Esophagus squamous epithelium (tissue), 5 donors: ENCODE measurements at regions not wholly inside any gene's neighbourhood (a gene's known extent, or its start where the extent isn't known, plus 50 kb on each side); places are given as distances from the start of the nearest gene placed in this dataset.

ENCODE experiments used
- DNase-seq: peaks from one replicate; lab custom pipeline; 2025; lab: John Stamatoyannopoulos, UW
- H3K27ac ChIP-seq, 4 donors: fragments of 200-600 bp; sonication (generic); one replicate each; pipeline ENCODE4 v1.5.1; 2016 to 2019; ENCODE audit warnings: mild to moderate bottlenecking in 1 of 4
- H3K27me3 ChIP-seq, 4 donors: fragments of 200-600 bp; sonication (generic); 1 replicate in 3 of 4; 2 replicates in 1 of 4; pipeline versions ENCODE4 v1.5.1 to v1.6.0; 2017 to 2021; ENCODE audit warnings: antibody characterized with exemption in 1 of 4
- H3K36me3 ChIP-seq, 3 donors: fragments of 200-600 bp; sonication (generic); one replicate each; pipeline ENCODE4 v1.5.1; 2016 to 2019
- H3K4me1 ChIP-seq, 3 donors: fragments of 200-600 bp; sonication (generic); one replicate each; pipeline ENCODE4 v1.5.1; 2017 to 2019
- H3K4me3 ChIP-seq, 4 donors: fragments of 200-600 bp; sonication (generic); 1 replicate in 3 of 4; 2 replicates in 1 of 4; pipeline ENCODE4 v1.5.1; 2016 to 2019; ENCODE audit warnings: mild to moderate bottlenecking in 2 of 4, moderate library complexity in 1 of 4
- H3K9me3 ChIP-seq, 3 donors: fragments of 200-600 bp; sonication (generic); one replicate each; pipeline ENCODE4 v1.5.1; 2016 to 2019
- POLR2A ChIP-seq, 4 donors: fragments of 450-650 bp; IDR thresholded peaks; one replicate each; pipeline ENCODE4 v1.6.1; 2017; ENCODE audit warnings: antibody characterized with exemption in 4 of 4, mild to moderate bottlenecking in 4 of 4, moderate library complexity in 3 of 4
- WGBS, 2 donors: methylation state at CpG; one replicate each; pipeline ENCODE4 v1.1.5; 2018; 5-methylcytosine and 5-hydroxymethylcytosine counted together
- intact Hi-C: fragments of 100-400 bp; cut with DNase I; formaldehyde crosslinking; loops from one replicate; pipeline ENCODE4 v1.15.0; 2022
- TF ChIP-seq, protein P1 (sequence below), 6 experiments: fragments of 450-650 bp in 4 of 6; fragments of 200-600 bp in 2 of 6; sonication (generic) in 2 of 6; IDR thresholded peaks; one replicate each; pipeline ENCODE4 v1.5.1; 2016 to 2019; ENCODE audit warnings: antibody characterized with exemption in 6 of 6, mild to moderate bottlenecking in 4 of 6, moderate library complexity in 4 of 6
- donor health status: DM: yes; HTN: yes; CAD: no.

DNA sequence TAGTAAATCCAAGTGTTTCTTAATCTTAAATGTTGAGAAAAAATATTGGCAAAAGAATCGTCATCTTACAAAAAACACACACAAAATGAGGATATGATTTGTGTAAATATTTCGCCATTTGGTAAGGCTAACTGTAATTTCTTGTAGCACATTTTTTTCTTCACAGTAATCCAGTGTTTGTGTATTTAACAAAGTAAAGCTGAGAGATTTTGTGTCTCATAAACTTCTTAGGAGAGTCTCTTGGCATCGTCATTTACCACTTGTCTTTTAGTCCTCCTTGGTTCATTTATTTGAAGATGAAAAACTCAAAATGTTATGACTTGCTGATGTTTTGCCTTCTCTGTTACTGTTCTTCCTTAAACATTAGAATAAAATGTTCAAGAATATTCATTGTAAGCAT, 326.7 kb upstream of the PITX2 start:
- TF ChIP-seq, protein P1, sequence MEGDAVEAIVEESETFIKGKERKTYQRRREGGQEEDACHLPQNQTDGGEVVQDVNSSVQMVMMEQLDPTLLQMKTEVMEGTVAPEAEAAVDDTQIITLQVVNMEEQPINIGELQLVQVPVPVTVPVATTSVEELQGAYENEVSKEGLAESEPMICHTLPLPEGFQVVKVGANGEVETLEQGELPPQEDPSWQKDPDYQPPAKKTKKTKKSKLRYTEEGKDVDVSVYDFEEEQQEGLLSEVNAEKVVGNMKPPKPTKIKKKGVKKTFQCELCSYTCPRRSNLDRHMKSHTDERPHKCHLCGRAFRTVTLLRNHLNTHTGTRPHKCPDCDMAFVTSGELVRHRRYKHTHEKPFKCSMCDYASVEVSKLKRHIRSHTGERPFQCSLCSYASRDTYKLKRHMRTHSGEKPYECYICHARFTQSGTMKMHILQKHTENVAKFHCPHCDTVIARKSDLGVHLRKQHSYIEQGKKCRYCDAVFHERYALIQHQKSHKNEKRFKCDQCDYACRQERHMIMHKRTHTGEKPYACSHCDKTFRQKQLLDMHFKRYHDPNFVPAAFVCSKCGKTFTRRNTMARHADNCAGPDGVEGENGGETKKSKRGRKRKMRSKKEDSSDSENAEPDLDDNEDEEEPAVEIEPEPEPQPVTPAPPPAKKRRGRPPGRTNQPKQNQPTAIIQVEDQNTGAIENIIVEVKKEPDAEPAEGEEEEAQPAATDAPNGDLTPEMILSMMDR (IDR thresholded peaks at IDR 0.05), result no peak
- TF ChIP-seq POLR2A (IDR thresholded peaks at IDR 0.05), result no peak
- DNase-seq, result no peak
- Histone ChIP-seq H3K36me3 (no peaks in the 10 kb centered on the region), H3K4me3 (no peak overlapping the region), H3K9me3 (no peaks in the 10 kb centered on the region), H3K27ac (no peak overlapping the region), H3K4me1 (no peaks in the 10 kb centered on the region), H3K27me3 (no peaks in the 10 kb centered on the region)
- 55 to 66% methylated on average over 3 of the region's 3 CpGs for WGBS, 2 donors
- intact Hi-C loops, result no loop called here

DNA sequence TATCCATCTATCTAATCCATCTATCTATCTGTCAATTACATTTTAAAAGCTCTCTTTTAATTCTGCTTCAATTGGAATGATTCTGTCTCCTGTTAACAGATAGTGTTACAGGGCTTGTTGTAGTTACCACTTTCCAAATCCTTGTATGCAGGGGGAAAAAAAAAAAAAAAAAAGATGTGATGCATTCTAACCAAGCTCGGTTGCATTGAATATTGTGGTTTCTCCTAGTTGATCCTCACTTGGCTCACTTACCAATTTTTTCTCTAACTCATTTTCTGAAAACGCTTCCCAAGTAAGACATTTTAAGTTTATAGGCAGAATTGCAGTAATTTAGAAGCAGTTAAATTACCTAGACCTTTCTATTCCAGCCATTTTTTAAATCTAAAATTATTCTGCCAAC, 327.9 kb upstream of the PITX2 start:
- intact Hi-C loops, result no loop called here
- 55 to 59% methylated on average over 2 of the region's 2 CpGs for WGBS, 2 donors

DNA sequence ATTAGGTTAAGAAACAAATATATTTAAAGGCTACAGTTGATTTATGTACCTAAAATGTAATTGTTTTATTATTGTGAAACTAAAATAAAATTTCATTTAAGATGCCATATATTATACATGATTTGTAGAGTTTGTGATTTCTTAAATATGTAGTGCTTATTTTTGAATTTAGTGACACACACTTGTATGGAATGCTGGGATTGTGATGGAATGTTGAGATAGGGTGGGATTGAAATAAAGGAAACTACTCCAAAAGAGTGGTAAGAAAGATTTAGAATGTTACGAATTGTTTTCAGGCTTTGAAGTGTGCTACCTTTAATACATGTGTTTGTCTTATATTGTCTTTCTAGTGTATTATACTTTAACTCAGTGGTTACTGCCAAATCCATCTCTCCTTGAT, 330.3 kb upstream of the PITX2 start:
- 63 to 77% methylated on average over 1 of the region's 1 CpG for WGBS, 2 donors
- no peaks in the 10 kb centered on the region for H3K4me1 ChIP-seq
- no peaks in the 10 kb centered on the region for H3K36me3 ChIP-seq
- H3K27ac ChIP-seq, result no peak overlapping the region
- H3K27me3 ChIP-seq, result no peaks in the 10 kb centered on the region
- no peak for TF ChIP-seq POLR2A (IDR thresholded peaks at IDR 0.05)
- TF ChIP-seq, protein P1 (IDR thresholded peaks at IDR 0.05), result no peak
- no peak for DNase-seq
- no peaks in the 10 kb centered on the region for H3K9me3 ChIP-seq
- intact Hi-C loops, result no loop called here
- H3K4me3 ChIP-seq, result no peak overlapping the region

More for the DNA sequence above, 327.9 kb upstream of the PITX2 start:
- H3K27ac ChIP-seq, result no peak overlapping the region
- no peaks in the 10 kb centered on the region for H3K27me3 ChIP-seq
- no peaks in the 10 kb centered on the region for H3K4me1 ChIP-seq
- DNase-seq, result no peak
- TF ChIP-seq POLR2A (IDR thresholded peaks at IDR 0.05), result no peak
- TF ChIP-seq, protein P1 (IDR thresholded peaks at IDR 0.05), result no peak
- H3K4me3 ChIP-seq, result no peak overlapping the region
- no peaks in the 10 kb centered on the region for H3K36me3 ChIP-seq
- H3K9me3 ChIP-seq, result no peaks in the 10 kb centered on the region

DNA sequence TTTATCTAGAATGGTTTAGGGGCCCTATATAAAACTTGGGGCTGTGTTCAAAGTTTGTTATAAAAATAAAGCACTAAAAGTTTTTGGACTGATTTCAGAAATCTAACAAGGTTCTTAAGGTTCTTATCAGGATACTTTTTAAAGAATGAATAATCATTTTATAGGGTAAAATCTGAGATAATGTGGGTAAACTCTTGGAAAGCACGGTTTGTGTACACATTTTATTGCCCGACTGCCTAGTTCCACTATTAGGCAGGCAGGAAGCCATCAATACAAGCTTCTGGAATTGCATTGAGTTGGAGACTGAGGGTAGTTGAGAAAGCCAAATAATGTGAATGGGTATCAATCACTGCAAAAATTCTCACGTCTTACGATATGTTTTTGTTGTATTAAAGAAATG, 331.0 kb upstream of the PITX2 start:
- Histone ChIP-seq H3K4me1 (no peaks in the 10 kb centered on the region), H3K4me3 (no peak overlapping the region), H3K36me3 (no peaks in the 10 kb centered on the region), H3K27ac (no peak overlapping the region), H3K27me3 (no peaks in the 10 kb centered on the region), H3K9me3 (no peaks in the 10 kb centered on the region)
- intact Hi-C loops, result no loop called here
- no peak for DNase-seq
- TF ChIP-seq POLR2A (IDR thresholded peaks at IDR 0.05), result no peak
- WGBS, 2 donors, result 47 to 67% methylated on average over 4 of the region's 4 CpGs

DNA sequence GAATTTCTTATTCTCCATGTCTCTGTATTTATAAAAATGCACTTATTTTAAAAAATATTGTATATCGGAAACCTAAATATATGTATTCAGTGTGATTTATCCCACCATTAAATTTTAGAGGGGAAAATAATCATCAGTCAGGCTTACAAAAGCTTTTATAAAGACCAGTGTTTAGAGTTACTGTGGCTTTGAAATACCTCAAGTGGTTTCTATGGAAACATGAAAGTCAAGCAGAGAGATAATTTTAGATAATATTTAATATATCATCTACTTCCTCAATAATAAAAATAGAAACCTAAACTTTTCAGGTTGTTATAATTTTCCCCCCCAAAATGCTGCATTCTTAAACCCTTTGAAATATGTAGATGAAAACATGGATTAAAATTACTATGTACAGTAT, 332.9 kb upstream of the PITX2 start:
- Histone ChIP-seq H3K4me3 (no peak overlapping the region), H3K36me3 (no peaks in the 10 kb centered on the region), H3K27ac (no peak overlapping the region), H3K9me3 (no peaks in the 10 kb centered on the region), H3K27me3 (no peaks in the 10 kb centered on the region), H3K4me1 (no peaks in the 10 kb centered on the region)
- intact Hi-C loops, result no loop called here
- DNase-seq, result no peak
- TF ChIP-seq POLR2A (IDR thresholded peaks at IDR 0.05), result no peak
- TF ChIP-seq, protein P1 (IDR thresholded peaks at IDR 0.05), result no peak
- 79 to 82% methylated on average over 1 of the region's 1 CpG for WGBS, 2 donors

DNA sequence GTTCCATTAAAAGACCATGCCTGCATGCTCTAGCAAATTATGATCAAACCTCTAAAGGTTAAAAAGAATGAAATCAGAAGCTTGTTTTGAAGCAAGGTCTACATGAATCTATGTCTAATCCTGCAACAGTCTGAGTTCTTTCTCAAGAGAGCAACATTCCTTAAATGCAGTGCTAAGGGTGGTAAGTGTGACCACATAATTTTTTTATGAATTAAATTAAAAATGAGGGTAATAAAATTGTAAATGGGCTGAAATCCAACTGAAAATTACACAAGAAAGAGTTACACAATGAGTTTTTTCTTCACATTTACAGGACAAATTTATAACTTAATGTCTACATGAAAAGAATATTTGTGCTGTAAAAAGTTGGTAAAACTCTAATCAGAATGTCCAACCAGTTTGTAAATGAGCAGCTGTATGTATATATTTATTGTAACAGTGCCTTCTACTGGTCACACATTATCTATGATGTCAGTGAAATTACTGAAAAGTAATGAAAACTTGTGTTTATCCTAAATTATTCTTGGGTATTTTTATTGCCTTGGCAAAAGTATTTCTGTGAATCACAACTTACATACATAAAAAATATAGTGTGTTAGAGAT, 336.3 kb upstream of the PITX2 start:
- intact Hi-C loops, result no loop called here
- Histone ChIP-seq H3K27me3 (peaks cover 0 to 6% (median 0%) of the 10 kb centered on the region in 4 donors), H3K27ac (no peak overlapping the region), H3K4me1 (no peaks in the 10 kb centered on the region), H3K4me3 (no peak overlapping the region), H3K9me3 (no peaks in the 10 kb centered on the region), H3K36me3 (no peaks in the 10 kb centered on the region)
- TF ChIP-seq, protein P1 (IDR thresholded peaks at IDR 0.05), result peak in 1 of 6 experiments; percentile 25
- no peak for TF ChIP-seq POLR2A (IDR thresholded peaks at IDR 0.05)
- DNase-seq, result no peak
